Immature natural killer cell (primary cell): ENCODE measurements at regions not wholly inside any gene's neighbourhood (a gene's known extent, or its start where the extent isn't known, plus 50 kb on each side); places are given as distances from the start of the nearest gene placed in this dataset.

Experiments used
- DNase-seq, 3 donors: peaks; one replicate each; pipeline ENCODE4 v3.0.0; 2022; ENCODE audit warnings: mixed read lengths in 1 of 3
- H3K27ac Mint-ChIP-seq, 6 donors: one replicate each; pipeline ENCODE4 v1.8.0; 2020; ENCODE audit warnings: mixed read lengths in 6 of 6, mild to moderate bottlenecking in 5 of 6, inconsistent platforms in 4 of 6, moderate library complexity in 3 of 6
- H3K27me3 Mint-ChIP-seq, 3 donors: one replicate each; pipeline ENCODE4 v1.8.0; 2020 to 2021; ENCODE audit warnings: low read depth in 3 of 3, mild to moderate bottlenecking in 3 of 3, mixed read lengths in 3 of 3, moderate library complexity in 3 of 3, inconsistent platforms in 1 of 3
- H3K36me3 Mint-ChIP-seq, 3 donors: one replicate each; pipeline ENCODE4 v1.8.0; 2020; ENCODE audit warnings: mixed read lengths in 3 of 3, inconsistent platforms in 2 of 3, mild to moderate bottlenecking in 2 of 3
- H3K4me1 Mint-ChIP-seq, 2 donors: one replicate each; pipeline ENCODE4 v1.8.0; 2020; ENCODE audit warnings: inconsistent platforms in 2 of 2, mild to moderate bottlenecking in 2 of 2, mixed read lengths in 2 of 2, moderate library complexity in 1 of 2
- H3K4me3 Mint-ChIP-seq, 5 donors: one replicate each; pipeline ENCODE4 v1.8.0; 2020; ENCODE audit warnings: mild to moderate bottlenecking in 5 of 5, mixed read lengths in 5 of 5, inconsistent platforms in 3 of 5, moderate library complexity in 3 of 5
- H3K9me3 Mint-ChIP-seq, 6 donors: one replicate each; pipeline ENCODE4 v1.8.0; 2020; ENCODE audit warnings: mild to moderate bottlenecking in 6 of 6, mixed read lengths in 6 of 6, inconsistent platforms in 4 of 6, moderate library complexity in 3 of 6

DNA sequence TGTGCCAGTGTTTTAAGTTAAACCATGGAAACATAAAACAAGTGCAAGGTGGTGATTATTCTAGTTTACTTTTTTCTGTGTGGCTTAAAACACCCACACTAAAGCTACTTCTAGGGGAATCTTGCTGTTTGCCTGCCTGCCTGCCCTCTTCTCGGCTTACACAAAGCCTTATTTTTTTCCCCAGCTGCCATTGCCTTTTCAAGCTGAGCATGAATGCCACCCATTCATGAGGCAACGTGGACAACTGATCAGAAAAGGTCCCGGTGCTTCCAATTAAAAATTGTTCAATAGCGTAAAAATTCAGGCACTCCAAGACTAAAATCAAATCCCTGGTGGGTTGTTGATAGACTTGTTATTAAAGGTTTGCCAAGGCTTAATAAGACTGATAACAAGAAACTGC lies 401.4 kb downstream of the TMEM161B start:
- DNase-seq = no peak

GRCh38 chr5:87853541-87853940 lies 415.1 kb downstream of the TMEM161B start:
- Mint-ChIP-seq H3K4me3 (no peak overlapping the region), H3K9me3 (peaks cover 0 to 5% (median under 1%) of the 10 kb centered on the region in 6 donors), H3K27me3 (peaks cover 0 to 6% (median 0%) of the 10 kb centered on the region in 3 donors), H3K36me3 (no peaks in the 10 kb centered on the region), H3K27ac (no peak overlapping the region), H3K4me1 (no peaks in the 10 kb centered on the region)
- no peak for DNase-seq

More for the DNA sequence above, 401.4 kb downstream of the TMEM161B start:
- Mint-ChIP-seq H3K27me3 (no peaks in the 10 kb centered on the region), H3K27ac (no peak overlapping the region), H3K4me1 (no peaks in the 10 kb centered on the region), H3K36me3 (no peaks in the 10 kb centered on the region), H3K4me3 (no peak overlapping the region), H3K9me3 (peaks cover 0 to 14% (median 3%) of the 10 kb centered on the region in 6 donors)

DNA sequence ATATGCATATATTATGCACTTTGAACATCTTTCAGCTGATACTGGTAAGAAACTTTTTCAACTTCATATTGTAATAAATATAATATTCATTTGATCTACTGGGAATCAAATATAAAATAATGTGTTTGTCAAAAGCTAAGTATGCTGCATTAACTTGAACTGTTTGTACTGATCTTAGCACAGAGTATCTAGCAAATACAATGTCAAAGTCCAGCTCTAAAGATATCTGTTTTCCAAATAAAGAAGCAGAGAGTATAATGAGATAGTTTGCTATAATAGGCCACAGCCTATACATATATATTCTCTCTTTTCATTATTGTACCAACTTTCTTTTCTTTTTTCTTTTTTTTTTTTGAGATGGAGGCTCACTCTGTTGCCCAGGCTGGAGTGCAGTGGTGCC lies 417.0 kb downstream of the TMEM161B start:
- Mint-ChIP-seq H3K4me1 (no peaks in the 10 kb centered on the region), H3K4me3 (no peak overlapping the region), H3K27me3 (peaks cover 0 to 5% (median 0%) of the 10 kb centered on the region in 3 donors), H3K27ac (no peak overlapping the region), H3K9me3 (peaks cover 0 to 1% (median 0%) of the 10 kb centered on the region in 6 donors), H3K36me3 (no peaks in the 10 kb centered on the region)
- DNase-seq = no peak

- DNase-seq = no peak
- Mint-ChIP-seq H3K27me3 (peaks cover 0 to 5% (median 0%) of the 10 kb centered on the region in 3 donors), H3K9me3 (no peaks in the 10 kb centered on the region), H3K36me3 (no peaks in the 10 kb centered on the region), H3K27ac (no peak overlapping the region), H3K4me1 (no peaks in the 10 kb centered on the region), H3K4me3 (no peak overlapping the region)
Observed at GRCh38 chr5:87850843-87851242, 417.8 kb downstream of the TMEM161B start.

DNA sequence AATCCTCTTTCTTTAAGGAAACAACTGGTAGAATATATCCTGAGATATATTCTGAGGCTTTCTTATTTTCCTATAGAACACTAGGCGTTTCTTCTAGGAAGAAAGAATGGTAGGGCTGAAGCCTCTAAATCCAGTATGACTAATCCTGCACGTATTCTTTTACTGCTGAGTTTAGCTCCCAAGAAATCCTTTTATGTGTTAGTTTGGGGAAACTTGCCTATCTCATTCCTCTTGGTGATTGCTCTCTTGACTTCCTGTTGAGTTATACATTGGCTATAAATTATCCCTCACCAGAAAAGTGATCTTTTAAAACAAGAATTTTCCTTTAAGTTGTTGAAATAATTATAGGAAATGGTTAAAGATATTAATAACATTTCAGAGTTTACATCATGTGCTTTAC lies 422.9 kb downstream of the TMEM161B start:
- Mint-ChIP-seq H3K27me3 (peaks cover 0 to 2% (median 0%) of the 10 kb centered on the region in 3 donors), H3K27ac (no peak overlapping the region), H3K4me1 (no peaks in the 10 kb centered on the region), H3K36me3 (no peaks in the 10 kb centered on the region), H3K4me3 (no peak overlapping the region), H3K9me3 (peaks cover 0 to 9% (median 0%) of the 10 kb centered on the region in 6 donors)
- no peak for DNase-seq

- no peak for DNase-seq
- H3K4me1 Mint-ChIP-seq = no peaks in the 10 kb centered on the region
- H3K27ac Mint-ChIP-seq = no peak overlapping the region
- H3K4me3 Mint-ChIP-seq = no peak overlapping the region
- H3K9me3 Mint-ChIP-seq = peaks cover 3 to 17% (median 6%) of the 10 kb centered on the region in 6 donors
- no peaks in the 10 kb centered on the region for H3K36me3 Mint-ChIP-seq
- peaks cover 0 to 2% (median 0%) of the 10 kb centered on the region in 3 donors for H3K27me3 Mint-ChIP-seq
Observed at GRCh38 chr5:87844866-87845265, 423.8 kb downstream of the TMEM161B start.

DNA sequence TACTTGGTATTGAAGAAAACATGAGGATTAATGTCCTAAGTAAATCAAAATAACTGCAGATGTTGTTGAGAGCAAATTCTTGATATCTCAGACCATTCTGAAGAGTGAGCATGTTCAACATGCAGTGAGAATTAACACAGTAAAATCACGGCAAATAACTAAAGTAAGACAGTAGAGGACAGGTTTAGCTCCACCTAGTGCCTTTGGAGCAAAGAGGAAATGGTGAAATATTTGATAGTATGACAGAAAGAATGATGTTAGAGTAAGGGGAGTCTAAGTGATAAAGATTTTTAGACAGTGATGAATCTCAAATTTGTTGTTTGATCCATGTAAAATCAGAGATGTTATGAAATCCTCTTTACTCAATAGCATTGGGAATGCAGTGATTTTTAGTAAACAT lies 424.2 kb downstream of the TMEM161B start:
- peaks cover 0 to 2% (median 0%) of the 10 kb centered on the region in 3 donors for H3K27me3 Mint-ChIP-seq
- peaks cover 5 to 21% (median 9%) of the 10 kb centered on the region in 6 donors for H3K9me3 Mint-ChIP-seq
- no peaks in the 10 kb centered on the region for H3K4me1 Mint-ChIP-seq
- H3K36me3 Mint-ChIP-seq = no peaks in the 10 kb centered on the region
- H3K27ac Mint-ChIP-seq = no peak overlapping the region
- DNase-seq = no peak
- no peak overlapping the region for H3K4me3 Mint-ChIP-seq

GRCh38 chr5:87836696-87837095 lies 424.0 kb upstream of the CCNH start:
- no peak overlapping the region for H3K27ac Mint-ChIP-seq
- no peak for DNase-seq
- H3K36me3 Mint-ChIP-seq = no peaks in the 10 kb centered on the region
- H3K4me1 Mint-ChIP-seq = no peaks in the 10 kb centered on the region
- H3K9me3 Mint-ChIP-seq = peaks cover 10 to 35% (median 22%) of the 10 kb centered on the region in 6 donors
- peaks cover 0 to 2% (median 0%) of the 10 kb centered on the region in 3 donors for H3K27me3 Mint-ChIP-seq
- H3K4me3 Mint-ChIP-seq = no peak overlapping the region

- peaks cover 0 to 13% (median 10%) of the 10 kb centered on the region in 6 donors for H3K9me3 Mint-ChIP-seq
- no peak overlapping the region for H3K27ac Mint-ChIP-seq
- H3K4me1 Mint-ChIP-seq = no peaks in the 10 kb centered on the region
- peaks cover 0 to 2% (median 2%) of the 10 kb centered on the region in 3 donors for H3K27me3 Mint-ChIP-seq
- H3K36me3 Mint-ChIP-seq = no peaks in the 10 kb centered on the region
- no peak overlapping the region for H3K4me3 Mint-ChIP-seq
- DNase-seq = no peak
Observed at GRCh38 chr5:87831499-87831898, 418.8 kb upstream of the CCNH start.

- Mint-ChIP-seq H3K36me3 (no peaks in the 10 kb centered on the region), H3K4me3 (no peak overlapping the region), H3K4me1 (no peaks in the 10 kb centered on the region), H3K27me3 (peaks cover 0 to 2% (median 1%) of the 10 kb centered on the region in 3 donors), H3K27ac (no peak overlapping the region), H3K9me3 (peaks cover 0 to 13% (median 10%) of the 10 kb centered on the region in 6 donors)
- DNase-seq = no peak
Observed at GRCh38 chr5:87829217-87829551, 416.5 kb upstream of the CCNH start.

- H3K27me3 Mint-ChIP-seq = peaks cover 0 to 2% (median 1%) of the 10 kb centered on the region in 3 donors
Observed at GRCh38 chr5:87828545-87829216, 416.0 kb upstream of the CCNH start.

GRCh38 chr5:87827539-87827938 lies 414.8 kb upstream of the CCNH start:
- Mint-ChIP-seq H3K27me3 (peaks cover 0 to 2% (median 1%) of the 10 kb centered on the region in 3 donors), H3K27ac (no peak overlapping the region), H3K36me3 (no peaks in the 10 kb centered on the region)

More at GRCh38 chr5:87828545-87829216, 416.0 kb upstream of the CCNH start:
- no peak overlapping the region for H3K27ac Mint-ChIP-seq
- H3K36me3 Mint-ChIP-seq = no peaks in the 10 kb centered on the region
- peaks cover 0 to 13% (median 10%) of the 10 kb centered on the region in 6 donors for H3K9me3 Mint-ChIP-seq
- H3K4me3 Mint-ChIP-seq = no peak overlapping the region
- no peak for DNase-seq
- no peaks in the 10 kb centered on the region for H3K4me1 Mint-ChIP-seq

DNA sequence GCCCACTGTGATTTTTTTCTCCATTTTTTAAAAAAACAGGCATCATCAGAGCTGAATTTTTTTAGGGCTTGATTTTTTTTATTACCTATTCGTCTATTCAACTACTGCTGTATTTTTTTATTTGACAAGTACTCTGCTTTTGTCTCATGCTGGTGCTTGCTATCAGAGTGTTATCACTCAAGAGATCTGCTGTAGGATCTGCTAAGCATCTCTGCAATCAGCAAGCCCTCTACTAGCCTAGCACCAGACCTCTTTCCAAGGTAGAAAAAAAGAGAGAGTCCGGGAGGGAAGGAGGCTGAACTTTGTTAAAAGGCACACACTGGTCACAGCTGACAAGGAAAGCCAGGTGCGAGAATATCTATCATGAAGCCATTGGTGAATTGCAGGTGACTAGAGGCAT lies 413.8 kb upstream of the CCNH start:
- DNase-seq = no peak
- Mint-ChIP-seq H3K9me3 (peaks cover 0 to 4% (median 3%) of the 10 kb centered on the region in 6 donors), H3K27ac (no peak overlapping the region), H3K36me3 (no peaks in the 10 kb centered on the region), H3K4me3 (no peak overlapping the region), H3K4me1 (no peaks in the 10 kb centered on the region), H3K27me3 (peaks cover 0 to 2% (median 1%) of the 10 kb centered on the region in 3 donors)

More at GRCh38 chr5:87827539-87827938, 414.8 kb upstream of the CCNH start:
- H3K4me3 Mint-ChIP-seq = no peak overlapping the region
- DNase-seq = no peak
- peaks cover 0 to 13% (median 6%) of the 10 kb centered on the region in 6 donors for H3K9me3 Mint-ChIP-seq
- no peaks in the 10 kb centered on the region for H3K4me1 Mint-ChIP-seq

- Mint-ChIP-seq H3K27ac (no peak overlapping the region), H3K9me3 (peaks cover 0 to 4% (median 3%) of the 10 kb centered on the region in 6 donors), H3K27me3 (peaks cover 0 to 2% (median 1%) of the 10 kb centered on the region in 3 donors), H3K36me3 (no peaks in the 10 kb centered on the region), H3K4me1 (no peaks in the 10 kb centered on the region), H3K4me3 (no peak overlapping the region)
- DNase-seq = no peak
Observed at GRCh38 chr5:87825583-87825982, 412.9 kb upstream of the CCNH start.

- Mint-ChIP-seq H3K4me1 (no peaks in the 10 kb centered on the region), H3K4me3 (no peak overlapping the region), H3K36me3 (no peaks in the 10 kb centered on the region), H3K9me3 (peaks cover 0 to 2% (median 0%) of the 10 kb centered on the region in 6 donors), H3K27ac (no peak overlapping the region), H3K27me3 (peaks cover 1 to 4% (median 2%) of the 10 kb centered on the region in 3 donors)
- no peak for DNase-seq
Observed at GRCh38 chr5:87807783-87808182, 395.1 kb upstream of the CCNH start.
